HG02884 (cell line): ENCODE measurements at regions not wholly inside any gene's neighbourhood (a gene's known extent, or its start where the extent isn't known, plus 50 kb on each side); places are given as distances from the start of the nearest gene placed in this dataset.
"Not testable (repeated sequence)": the region's sequence is repeated elsewhere in the genome, so short reads cannot be mapped to it uniquely, and the experiment has no call there.

Experiments used
- ATAC-seq: cut with Tn5 transposase; IDR thresholded peaks from one replicate; pipeline ENCODE4 v1.9.1; 2021; ENCODE audit warnings: mild to moderate bottlenecking, moderate library complexity; ENCODE audit not compliant: unreplicated experiment

DNA sequence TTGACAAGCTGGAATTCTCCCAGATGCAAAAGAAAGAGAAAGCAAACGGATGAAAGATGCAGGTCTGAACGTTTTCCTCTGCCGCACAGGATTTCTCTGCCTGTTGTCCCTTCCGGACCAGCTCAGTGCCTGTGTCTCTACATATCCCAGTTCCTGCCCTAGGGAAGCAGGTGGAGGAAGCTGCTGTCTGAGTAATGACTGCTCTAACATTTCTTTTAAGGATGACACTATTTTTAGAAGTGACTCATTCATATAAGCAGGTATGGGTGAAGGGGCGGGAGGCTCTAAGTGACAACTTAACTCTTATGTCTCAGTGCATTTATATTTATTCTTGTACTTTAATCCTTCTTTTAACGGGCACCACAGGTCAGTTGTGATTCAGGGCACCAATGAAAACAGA is 128.8 kb downstream of the SLC24A2 start:
- no peak for ATAC-seq

DNA sequence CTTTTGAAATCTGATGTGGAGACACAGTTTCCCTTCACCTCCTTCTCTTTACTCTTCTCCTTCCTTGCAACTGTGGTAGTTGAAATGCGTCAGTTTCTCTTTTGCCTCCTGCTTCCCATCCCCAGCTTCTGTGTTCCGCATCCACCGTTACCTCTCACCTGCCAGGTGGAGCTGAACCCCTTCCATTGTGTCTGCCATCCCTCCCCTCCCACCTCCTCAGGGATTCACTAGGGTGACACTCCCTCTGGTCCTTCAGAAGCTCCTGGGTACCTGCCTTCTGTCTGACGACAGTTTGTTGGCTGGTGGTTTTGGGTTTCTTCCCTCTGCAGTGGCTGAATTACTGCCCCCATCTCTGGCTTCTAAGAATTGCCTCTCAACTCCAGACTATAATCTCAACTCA is 132.1 kb downstream of the SLC24A2 start:
- no peak for ATAC-seq

DNA sequence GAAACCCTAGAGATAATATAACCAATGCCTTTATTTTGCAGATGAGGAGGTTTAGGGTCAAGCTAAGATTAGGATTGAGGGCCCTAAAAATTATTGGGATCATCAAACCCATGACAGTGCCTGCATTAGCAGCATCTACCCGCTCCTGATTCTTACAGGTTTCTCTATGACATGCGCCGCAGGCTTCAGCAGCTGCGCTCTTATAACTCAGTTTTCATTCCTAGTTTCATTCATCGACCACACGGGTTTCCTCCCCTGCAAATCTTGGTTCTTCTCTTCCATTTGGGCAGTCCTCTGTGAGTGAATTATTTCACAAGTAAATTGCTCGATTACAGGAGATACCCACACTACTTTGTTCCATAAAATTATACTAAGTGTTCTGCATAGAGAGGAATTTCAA is 137.2 kb downstream of the SLC24A2 start:
- ATAC-seq = no peak

DNA sequence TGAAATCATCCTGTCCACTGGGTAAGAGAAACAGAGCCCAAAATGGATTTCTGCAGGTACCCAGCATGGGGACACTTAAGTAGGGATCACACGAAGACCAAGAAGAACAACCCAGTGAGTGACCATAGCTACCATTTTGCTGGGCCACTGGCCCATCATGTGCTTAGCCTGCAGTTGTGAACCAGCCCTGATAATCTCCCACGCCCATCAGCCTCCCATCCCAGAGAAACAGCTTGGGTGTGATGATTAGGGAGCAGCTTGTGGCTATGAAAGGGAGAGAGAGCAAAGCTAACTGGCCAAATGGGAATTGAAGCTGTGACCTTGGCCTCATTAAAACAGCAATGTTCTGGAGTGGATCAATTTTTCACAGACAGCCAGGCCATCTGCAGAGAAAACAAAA is 138.5 kb downstream of the SLC24A2 start:
- no peak for ATAC-seq

DNA sequence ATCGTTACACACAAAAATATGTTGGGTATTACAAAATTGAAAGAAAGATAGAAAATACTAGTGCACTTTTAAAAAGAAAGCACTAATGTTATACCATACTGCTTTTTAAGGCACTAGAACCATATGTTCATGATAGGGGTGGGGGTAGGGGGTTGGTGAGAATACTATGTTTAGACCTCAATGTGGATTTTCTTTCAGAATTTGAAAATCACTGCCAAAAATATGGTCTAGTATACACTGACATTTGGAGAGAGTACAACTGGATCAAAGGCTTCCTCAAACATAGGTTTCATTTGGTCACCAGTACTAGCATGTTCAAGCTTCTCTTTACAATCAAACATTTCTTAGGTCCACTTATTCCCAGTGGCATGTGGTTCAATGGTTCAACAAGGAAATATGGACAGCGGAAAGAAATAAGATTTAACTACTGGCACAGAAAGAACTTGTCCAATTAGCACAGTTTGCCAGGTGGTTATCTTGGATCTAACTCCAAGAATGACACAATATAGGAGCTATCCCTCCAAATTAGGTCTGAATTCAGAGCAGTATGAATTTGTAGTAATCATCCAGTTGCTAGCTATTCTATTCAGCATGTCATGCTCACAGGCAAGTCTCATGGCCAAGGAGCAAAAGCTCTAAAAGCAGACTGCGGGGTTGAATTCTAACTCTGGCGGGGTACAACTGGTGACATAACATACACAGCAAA is 139.3 kb downstream of the SLC24A2 start:
- no peak for ATAC-seq

DNA sequence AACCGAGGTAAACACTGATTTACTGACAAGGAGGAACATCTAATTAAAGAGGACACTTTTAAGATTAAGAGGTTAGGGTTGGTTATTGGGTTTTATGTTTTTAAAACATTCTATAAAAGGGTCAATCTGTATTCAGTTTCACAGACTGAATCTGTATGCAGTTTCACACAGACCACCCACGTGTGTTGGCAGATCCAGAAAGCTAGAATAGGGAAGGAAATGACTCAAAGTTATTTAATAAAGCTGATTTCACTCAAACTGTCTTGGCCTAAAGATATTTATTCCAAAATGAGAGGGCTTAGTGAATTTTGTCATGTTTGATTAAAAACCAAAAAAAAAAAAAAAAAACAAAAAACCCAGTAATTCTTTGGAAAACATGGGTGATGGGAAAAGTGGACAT is 140.2 kb downstream of the SLC24A2 start:
- ATAC-seq = no peak

DNA sequence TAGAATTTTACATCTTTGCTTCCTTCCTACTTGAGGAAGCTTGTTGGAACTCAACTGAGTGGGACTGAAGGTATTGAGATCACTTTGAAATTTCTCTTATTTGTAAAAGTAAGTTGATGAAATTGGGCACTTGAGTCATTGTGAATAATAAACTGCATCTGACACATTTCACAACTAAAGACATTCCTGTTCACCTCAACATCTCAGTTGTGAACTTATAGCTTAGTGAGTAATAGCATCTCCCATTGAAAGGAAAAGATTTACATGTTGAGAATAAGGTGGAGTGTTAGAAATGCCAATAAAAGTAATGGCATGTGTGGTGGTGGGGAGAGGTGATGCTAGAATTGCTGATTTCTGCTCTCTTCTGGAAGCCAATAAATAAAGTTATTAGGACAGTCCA is 145.0 kb downstream of the SLC24A2 start:
- ATAC-seq = no peak

DNA sequence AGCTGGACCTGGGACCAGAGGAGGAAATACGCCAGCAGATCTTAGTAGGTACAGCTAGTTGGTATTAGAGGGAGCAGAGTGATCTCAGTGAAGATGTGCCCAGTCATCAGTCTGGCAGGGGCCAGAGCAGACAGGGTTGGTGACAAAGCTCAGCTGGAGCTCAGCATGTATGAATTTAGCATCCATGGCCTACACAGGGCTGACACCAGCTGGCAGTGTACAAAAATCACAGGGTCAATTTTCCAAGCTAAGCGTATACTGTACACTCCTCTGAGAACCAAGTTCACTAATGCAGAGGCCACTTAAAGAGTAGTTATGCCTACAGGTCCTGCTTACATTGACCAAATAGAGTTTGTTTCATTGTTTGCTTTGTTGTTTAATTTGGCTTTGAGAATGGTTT is 146.6 kb downstream of the SLC24A2 start:
- no peak for ATAC-seq

DNA sequence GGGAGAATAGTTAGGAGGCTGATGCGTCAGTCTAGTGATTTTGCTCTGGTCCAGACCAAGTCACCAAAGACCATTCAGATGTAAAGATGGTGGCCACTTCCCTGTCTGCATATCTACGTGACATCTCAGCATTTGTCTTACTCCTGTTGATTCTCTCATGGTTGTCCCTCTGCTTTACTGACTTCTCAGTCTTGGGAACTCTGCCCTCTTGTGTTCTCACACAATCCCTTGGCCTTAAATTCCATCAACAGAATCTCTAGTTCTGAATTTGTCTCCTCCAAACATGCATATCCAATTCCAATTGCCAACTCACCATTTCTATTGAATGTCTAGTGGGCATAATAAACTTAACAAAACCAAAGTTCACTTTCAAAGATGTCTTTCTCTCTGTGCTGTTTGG is 147.8 kb downstream of the SLC24A2 start:
- no peak for ATAC-seq

DNA sequence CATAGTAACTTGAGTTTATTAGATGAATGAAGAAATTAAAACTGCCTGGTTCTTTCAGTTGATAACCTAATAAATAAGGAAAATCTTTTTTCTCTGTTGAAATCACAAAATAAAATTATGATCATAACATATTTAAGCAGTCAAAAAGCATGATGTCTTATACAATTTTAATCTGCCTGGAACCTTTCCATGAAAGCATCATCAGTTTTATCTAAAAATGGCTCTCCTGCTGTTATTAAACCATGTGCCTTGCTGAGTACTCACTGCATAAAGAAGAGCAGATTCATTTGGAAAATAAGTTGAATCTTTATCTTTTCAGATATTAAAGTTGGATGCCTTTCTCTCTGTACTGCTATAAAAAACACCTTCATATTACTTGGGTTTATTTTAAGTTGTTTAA is 148.8 kb downstream of the SLC24A2 start:
- no peak for ATAC-seq

DNA sequence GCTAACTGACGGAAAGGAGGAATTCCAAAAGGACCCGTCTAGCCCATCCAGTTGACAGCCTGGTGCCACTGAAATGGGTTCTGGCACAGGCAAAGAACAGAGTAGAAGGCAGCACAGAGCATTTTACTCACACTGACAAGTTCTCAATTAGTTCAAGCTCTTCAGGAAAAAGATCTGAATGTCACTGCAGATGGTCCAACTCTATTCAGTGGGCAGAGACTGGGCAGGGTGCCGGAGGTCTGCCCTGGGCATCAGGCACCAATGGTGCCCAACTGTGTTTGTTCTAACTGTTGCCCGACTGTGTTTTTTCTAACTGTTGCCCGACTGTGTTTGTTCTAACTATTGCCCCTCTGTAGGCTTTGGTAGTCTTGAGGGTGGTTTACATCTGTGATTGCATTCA is 151.8 kb downstream of the SLC24A2 start:
- no peak for ATAC-seq

DNA sequence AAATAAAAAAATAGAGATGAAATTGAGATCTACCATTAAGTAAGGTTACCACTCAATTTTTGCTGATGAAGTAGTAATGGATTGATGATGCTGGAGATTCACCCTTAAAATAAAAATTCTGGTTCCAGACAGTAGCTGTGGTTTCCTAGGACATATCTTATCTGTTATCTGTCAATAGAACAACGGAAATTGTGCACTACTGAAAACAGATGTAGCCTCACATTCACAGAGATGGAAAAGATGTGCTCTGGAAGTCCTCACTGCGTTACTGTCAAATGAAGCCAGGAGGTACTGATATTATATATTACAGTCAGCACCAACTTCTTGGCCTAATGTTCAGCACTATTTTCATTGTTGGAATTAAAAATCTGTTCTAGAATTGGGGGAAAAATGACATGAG is 154.0 kb downstream of the SLC24A2 start:
- ATAC-seq = no peak

DNA sequence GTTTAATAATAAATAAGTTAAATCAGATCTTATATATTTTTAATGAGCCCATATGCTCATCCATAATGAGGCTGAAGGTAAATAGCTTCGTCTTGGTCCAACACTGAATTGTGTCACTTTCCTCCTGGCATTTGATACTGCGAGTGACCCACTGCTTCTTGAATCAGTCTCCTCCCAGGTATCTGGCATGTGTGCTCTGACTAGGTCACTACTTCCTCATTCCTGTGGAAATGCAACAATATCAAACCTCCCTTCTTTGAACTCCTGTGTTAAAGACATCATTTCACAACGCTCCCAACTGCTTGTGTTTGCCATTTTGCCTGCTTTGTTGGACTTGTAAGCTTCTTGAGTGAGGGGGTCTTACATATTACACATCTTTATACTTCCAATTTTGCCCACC is 157.7 kb downstream of the SLC24A2 start:
- ATAC-seq = no peak

DNA sequence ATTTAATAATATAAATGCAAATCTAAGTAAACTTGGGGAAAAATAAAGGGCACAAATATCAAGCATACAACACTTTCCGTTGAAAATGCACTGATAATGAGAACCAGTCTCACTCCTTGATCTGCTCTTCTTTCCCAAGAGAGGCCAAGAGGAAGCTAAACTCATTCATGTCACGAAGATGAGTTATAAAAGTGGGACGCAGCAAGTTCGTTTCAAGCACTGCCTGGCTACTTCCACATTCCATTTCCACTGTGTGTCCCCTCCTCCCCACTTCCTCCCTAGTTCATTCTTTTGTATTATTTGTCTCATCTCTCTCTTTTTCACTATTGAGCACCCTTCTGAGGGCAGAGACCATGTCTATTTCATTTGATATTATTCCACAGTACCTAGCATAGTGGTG is 158.1 kb downstream of the SLC24A2 start:
- ATAC-seq = no peak

DNA sequence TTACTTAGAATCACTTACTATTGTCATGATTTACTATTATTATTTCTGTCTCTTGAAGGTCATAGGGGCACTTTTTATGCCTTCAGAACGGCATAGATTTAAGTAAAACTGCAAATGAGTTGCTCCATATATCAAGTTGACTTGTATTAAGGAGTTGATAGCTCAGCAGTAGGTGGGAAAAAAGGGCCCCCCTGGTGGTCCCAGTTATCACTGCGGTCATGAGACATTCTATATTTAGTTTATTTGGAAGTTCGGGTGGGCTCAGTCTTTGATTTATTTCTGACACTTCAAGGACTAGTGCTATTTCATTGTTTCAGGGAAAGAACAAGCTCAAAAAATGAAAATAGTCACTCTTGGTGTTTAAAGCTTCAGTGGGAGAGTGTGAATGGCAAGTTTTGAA is 159.3 kb downstream of the SLC24A2 start:
- no peak for ATAC-seq

DNA sequence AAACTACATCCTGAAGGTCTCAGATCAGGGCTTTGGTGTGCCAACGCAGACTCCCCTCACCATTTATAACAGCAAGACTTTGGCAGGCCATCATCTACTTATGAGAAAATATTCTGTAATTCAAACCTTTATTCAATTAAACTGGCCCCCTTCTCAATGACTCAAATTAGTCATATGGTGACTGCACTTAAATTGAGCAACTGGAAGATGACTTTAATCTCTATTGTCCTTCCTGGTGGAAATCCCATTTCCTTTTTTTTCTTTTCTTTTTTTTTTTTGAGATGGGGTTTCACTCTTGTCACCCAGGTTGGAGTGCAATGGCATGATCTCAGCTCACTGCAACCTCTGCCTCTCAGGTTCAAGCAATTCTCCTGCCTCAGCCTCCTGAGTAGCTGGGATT is 163.4 kb downstream of the SLC24A2 start:
- ATAC-seq = not testable (repeated sequence)

DNA sequence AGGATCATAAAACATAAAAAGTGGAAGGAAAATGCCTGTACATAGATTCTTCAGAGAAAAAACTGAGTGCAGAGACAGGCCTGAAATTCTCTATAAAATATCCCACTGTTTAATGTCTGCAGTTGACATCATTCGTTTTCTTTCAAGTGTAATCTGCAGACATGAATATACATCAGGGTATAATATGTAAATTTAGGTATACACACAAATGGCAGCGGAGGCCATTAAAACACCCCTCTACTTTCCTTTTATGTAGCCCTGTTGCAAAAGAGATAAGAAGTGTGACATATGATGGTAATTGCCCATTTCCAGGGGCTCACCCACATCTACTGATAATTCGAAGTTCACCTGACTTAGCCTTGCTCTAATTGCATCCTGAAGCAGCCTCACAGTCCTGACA is 164.3 kb downstream of the SLC24A2 start:
- ATAC-seq = no peak

DNA sequence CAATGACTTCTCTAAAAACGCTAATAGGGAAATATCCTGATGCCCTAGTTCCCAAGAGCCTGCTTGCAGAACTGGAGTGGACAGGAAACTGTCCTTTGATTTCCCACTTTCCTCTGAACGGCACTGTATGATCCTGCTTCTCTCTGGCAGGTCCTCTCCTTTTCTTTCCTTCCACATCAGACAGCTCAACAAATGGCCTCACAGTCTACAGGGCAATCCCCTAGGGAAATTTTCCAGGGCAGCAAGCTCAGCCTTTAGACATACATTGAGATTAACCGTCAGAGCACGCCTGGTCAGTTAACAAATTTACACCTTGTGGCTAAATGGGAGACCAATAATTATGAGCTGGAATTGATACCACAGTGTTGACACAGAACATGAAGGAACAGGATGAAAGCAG is 164.9 kb downstream of the SLC24A2 start:
- ATAC-seq = no peak

DNA sequence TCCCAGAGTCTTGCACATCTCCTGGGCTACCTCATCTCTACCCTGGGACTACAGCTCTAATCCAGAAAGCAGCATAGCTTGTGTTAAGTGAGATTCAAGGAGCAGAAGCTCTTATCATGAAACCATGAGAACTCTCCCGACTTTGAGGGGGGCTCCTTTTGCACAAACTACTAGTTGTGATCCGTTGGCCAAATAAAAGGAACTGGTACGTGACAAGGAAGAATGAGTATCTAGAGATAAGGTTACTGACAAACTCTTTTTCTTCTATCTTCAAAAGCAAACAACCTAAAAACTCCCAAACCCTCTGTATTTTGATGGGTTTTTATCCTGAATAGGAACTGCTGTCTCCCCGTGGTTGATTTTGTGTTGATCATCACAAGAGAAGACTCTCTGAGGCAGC is 168.5 kb downstream of the SLC24A2 start:
- no peak for ATAC-seq

DNA sequence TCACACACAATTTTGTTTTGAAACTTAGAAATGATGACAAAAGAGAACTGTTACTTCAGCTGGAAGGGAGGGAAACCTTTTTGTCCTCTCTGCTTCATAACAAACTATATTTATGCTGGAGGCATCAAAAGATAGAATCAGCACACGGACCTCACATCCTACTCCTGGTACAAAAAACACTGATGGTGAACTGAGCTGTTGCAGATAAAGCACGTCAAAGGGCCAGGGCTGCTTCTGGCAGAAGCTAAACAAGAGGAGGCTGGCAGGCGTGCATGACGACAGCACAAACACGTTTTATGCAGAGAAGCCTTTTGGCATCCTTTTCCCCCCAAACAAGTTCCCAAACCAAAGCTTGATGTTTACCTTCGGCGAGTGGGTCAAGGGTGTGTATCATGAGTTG is 169.6 kb downstream of the SLC24A2 start:
- no peak for ATAC-seq

DNA sequence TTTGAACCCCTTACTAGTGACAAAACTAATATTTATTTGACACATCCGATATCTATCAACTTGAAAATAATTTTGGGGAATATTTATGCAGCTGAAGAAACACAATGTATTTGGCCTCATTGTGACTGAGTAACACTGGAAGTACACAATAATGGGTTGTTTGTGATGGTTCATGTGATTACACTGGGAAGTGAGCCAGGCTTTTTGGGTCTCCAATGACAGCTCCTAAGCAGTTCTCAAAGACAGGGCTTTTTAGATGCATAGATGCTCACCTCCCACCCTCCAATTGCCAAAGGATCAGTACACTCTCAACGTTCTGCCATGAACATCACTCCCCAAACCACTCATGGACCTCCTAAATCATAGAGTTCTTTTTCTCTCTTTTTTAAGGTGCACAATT is 170.0 kb downstream of the SLC24A2 start:
- no peak for ATAC-seq

DNA sequence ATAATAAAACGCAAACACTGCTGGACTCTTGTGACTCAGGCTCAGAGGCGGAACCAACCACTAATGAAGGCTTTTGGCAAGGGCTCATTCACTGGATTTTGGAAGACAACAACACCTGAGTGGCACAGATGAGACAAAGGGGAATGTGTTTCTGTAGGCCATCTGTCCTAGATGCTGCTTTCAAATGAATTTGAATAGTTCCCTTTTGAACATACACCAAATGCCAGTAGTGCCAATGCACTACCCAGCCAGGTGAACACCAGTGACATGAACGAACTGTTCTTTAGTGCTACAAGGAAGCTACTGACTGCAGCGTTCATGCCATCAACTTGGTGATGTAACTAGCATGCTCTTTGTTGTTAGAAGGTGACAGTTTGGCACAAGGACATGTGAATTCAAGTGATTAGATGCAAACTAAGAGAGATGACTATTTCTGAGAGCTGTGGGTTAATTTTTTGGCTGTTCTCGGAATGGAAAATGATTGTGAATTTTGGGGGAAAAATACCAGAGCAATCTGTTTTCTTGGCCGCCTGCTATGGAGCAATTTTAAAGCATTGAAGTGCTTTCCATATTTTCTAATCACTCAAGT is 173.7 kb downstream of the SLC24A2 start:
- no peak for ATAC-seq

DNA sequence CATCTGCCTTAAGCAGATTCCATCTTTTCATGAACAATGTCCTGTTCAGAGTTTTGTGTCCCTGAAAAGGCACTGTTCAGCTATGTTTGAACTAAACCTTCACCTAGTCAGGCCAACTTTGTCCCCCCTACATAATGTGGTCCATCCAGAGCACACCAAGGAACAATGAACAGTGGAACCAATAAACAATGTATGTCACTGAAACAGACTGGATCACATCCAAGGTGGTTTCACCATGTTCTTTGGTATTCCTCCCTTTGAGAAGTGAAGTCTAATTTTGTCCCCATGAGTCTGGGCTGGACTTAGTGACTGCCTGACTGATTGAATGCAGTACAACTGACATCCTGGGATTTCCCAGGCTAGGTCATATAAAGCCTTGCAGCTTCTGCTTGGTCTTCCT is 174.5 kb downstream of the SLC24A2 start:
- no peak for ATAC-seq
